PC-3 (cell line): ENCODE measurements at regions not wholly inside any gene's neighbourhood (a gene's known extent, or its start where the extent isn't known, plus 50 kb on each side); places are given as distances from the start of the nearest gene placed in this dataset.

Experiments
- EZH2 ChIP-seq: fragments of 300-600 bp; sonication (generic); IDR thresholded peaks from one replicate; pipeline ENCODE4 v1.6.1; 2017; ENCODE audit warnings: antibody characterized with exemption, mild to moderate bottlenecking, low read length; ENCODE audit not compliant: unreplicated experiment
- EZH2phosphoT487 ChIP-seq: fragments of 300-600 bp; sonication (generic); IDR thresholded peaks from 2 replicates; pipeline ENCODE4 v1.6.1; 2018; ENCODE audit warnings: mild to moderate bottlenecking, antibody characterized with exemption, low read length, borderline replicate concordance
- TF ChIP-seq, protein P1 (sequence below): fragments of 300-600 bp; sonication (generic); conservative IDR thresholded peaks from 2 replicates; pipeline ENCODE4 v1.5.1; 2017; ENCODE audit warnings: antibody characterized with exemption, low read depth, mild to moderate bottlenecking, low read length

GRCh38 chr5:128669803-128670202 is 131.8 kb upstream of the FBN2 start:
- TF ChIP-seq, protein P1, sequence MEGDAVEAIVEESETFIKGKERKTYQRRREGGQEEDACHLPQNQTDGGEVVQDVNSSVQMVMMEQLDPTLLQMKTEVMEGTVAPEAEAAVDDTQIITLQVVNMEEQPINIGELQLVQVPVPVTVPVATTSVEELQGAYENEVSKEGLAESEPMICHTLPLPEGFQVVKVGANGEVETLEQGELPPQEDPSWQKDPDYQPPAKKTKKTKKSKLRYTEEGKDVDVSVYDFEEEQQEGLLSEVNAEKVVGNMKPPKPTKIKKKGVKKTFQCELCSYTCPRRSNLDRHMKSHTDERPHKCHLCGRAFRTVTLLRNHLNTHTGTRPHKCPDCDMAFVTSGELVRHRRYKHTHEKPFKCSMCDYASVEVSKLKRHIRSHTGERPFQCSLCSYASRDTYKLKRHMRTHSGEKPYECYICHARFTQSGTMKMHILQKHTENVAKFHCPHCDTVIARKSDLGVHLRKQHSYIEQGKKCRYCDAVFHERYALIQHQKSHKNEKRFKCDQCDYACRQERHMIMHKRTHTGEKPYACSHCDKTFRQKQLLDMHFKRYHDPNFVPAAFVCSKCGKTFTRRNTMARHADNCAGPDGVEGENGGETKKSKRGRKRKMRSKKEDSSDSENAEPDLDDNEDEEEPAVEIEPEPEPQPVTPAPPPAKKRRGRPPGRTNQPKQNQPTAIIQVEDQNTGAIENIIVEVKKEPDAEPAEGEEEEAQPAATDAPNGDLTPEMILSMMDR = no peak
- TF ChIP-seq EZH2 (no peak), EZH2phosphoT487 (no peak)
